Spleen (tissue), 11 donors: ENCODE measurements at regions not wholly inside any gene's neighbourhood (a gene's known extent, or its start where the extent isn't known, plus 50 kb on each side); places are given as distances from the start of the nearest gene placed in this dataset.

Experiments used
- DNase-seq: peaks from one replicate; pipeline ENCODE4 v3.0.0-alpha.2; 2020
- H3K27ac ChIP-seq, 8 donors: fragments of 200-600 bp; sonication (generic) in 7 of 8; 1 replicate in 4 of 8; 2 replicates in 4 of 8; pipeline versions ENCODE4 v1.5.0 to v1.8.0; 2016 to 2021; ENCODE audit warnings: inconsistent platforms in 4 of 8, mild to moderate bottlenecking in 4 of 8, moderate library complexity in 1 of 8
- H3K27me3 ChIP-seq, 7 donors: fragments of 200-600 bp; sonication (generic) in 6 of 7; replicated peaks in 1 of 7; 1 replicate in 4 of 7; 2 replicates in 3 of 7; pipeline versions ENCODE4 v1.5.0 to v1.8.0; 2016 to 2021; ENCODE audit warnings: inconsistent platforms in 3 of 7, mild to moderate bottlenecking in 1 of 7
- H3K36me3 ChIP-seq, 6 donors: fragments of 200-600 bp; sonication (generic) in 5 of 6; 1 replicate in 4 of 6; 2 replicates in 2 of 6; pipeline versions ENCODE4 v1.5.0 to v1.8.0; 2016 to 2021; ENCODE audit warnings: inconsistent platforms in 2 of 6
- H3K4me1 ChIP-seq, 6 donors: fragments of 200-600 bp; sonication (generic) in 5 of 6; 1 replicate in 3 of 6; 2 replicates in 3 of 6; pipeline versions ENCODE4 v1.5.0 to v1.8.0; 2016 to 2021; ENCODE audit warnings: inconsistent platforms in 3 of 6
- H3K4me3 ChIP-seq, 8 donors: fragments of 200-600 bp; sonication (generic) in 7 of 8; 1 replicate in 4 of 8; 2 replicates in 4 of 8; pipeline versions ENCODE4 v1.5.0 to v1.8.0; 2016 to 2021; ENCODE audit warnings: inconsistent platforms in 4 of 8, mild to moderate bottlenecking in 4 of 8, moderate library complexity in 2 of 8
- H3K9me3 ChIP-seq, 8 donors: fragments of 200-600 bp; sonication (generic) in 7 of 8; 1 replicate in 4 of 8; 2 replicates in 4 of 8; pipeline versions ENCODE4 v1.5.0 to v1.8.0; 2016 to 2021; ENCODE audit warnings: inconsistent platforms in 4 of 8
- CTCF ChIP-seq, 11 experiments: fragments of 200-600 bp in 7 of 11; fragments of 450-650 bp in 4 of 11; sonication (generic) in 4 of 11; IDR thresholded peaks in 8 of 11; conservative IDR thresholded peaks in 3 of 11; 1 replicate in 7 of 11; 2 replicates in 4 of 11; pipeline versions ENCODE4 v1.4.0 to v1.8.0; 2016 to 2021; ENCODE audit warnings: antibody characterized with exemption in 11 of 11, inconsistent platforms in 4 of 11, mild to moderate bottlenecking in 1 of 11
- POLR2A ChIP-seq, 3 donors: fragments of 450-650 bp; IDR thresholded peaks; one replicate each; pipeline ENCODE4 v1.5.1; 2017; ENCODE audit warnings: antibody characterized with exemption in 3 of 3, mild to moderate bottlenecking in 1 of 3
- POLR2AphosphoS5 ChIP-seq, 3 donors: sonication (generic); formaldehyde crosslinking; IDR thresholded peaks; one replicate each; pipeline ENCODE4 v1.5.1; 2017; ENCODE audit warnings: antibody characterized with exemption in 3 of 3
- WGBS, 5 donors: extraction: QIAGEN DNeasy Blood & Tissue Kit in 3 of 5; methylation state at CpG; one replicate each; pipeline versions ENCODE4 v1.1.5 to v1.1.7; 2013 to 2018; 5-methylcytosine and 5-hydroxymethylcytosine counted together
- intact Hi-C: fragments of 100-400 bp; cut with DNase I; formaldehyde crosslinking; loops from one replicate; pipeline ENCODE4 v1.15.0; 2023; ENCODE audit warnings: low total_unique reads
- donor health status: healthy with polysubstance abuse.
- donor health status: DM: no; HTN: no; CAD: no; lungs with moderate emphysema.
- donor health status: DM: no; HTN: no; CAD: no.
- donor health status: Bipolar disorder and iron deficiency.
- donor health status: healthy.
- donor health status: DM: no; HTN: no; CAD: no.
- donor health status: DM: yes; HTN: yes; CAD: no.

- TF ChIP-seq POLR2A (IDR thresholded peaks at IDR 0.05), result no peak
- no peak for TF ChIP-seq CTCF (IDR thresholded peaks at IDR 0.05 in 8 of 11, conservative IDR thresholded peaks at IDR 0.05 in 3 of 11)
- TF ChIP-seq POLR2AphosphoS5 (IDR thresholded peaks at IDR 0.05), result no peak
- intact Hi-C loops, result no loop called here
- Histone ChIP-seq H3K36me3 (no peaks in the 10 kb centered on the region), H3K4me3 (no peak overlapping the region), H3K27ac (no peak overlapping the region), H3K9me3 (peaks cover 0 to 4% (median 0%) of the 10 kb centered on the region in 8 donors), H3K27me3 (peaks cover 0 to 8% (median 0%) of the 10 kb centered on the region in 7 donors), H3K4me1 (no peaks in the 10 kb centered on the region)
- 80 to 84% (median 81%) methylated on average over 18 of the region's 18 CpGs for WGBS, 5 donors
- DNase-seq, result no peak
These were observed 287.4 kb downstream of the NPHP4 start for GRCh38 chr1:5704561-5705514.

GRCh38 chr1:5701642-5702041 is 290.6 kb downstream of the NPHP4 start:
- no peaks in the 10 kb centered on the region for H3K4me1 ChIP-seq
- peaks cover 0 to 14% (median 0%) of the 10 kb centered on the region in 7 donors for H3K27me3 ChIP-seq
- peaks cover 0 to 6% (median 0%) of the 10 kb centered on the region in 8 donors for H3K9me3 ChIP-seq
- H3K27ac ChIP-seq, result no peak overlapping the region
- WGBS, 5 donors, result 78 to 93% (median 86%) methylated on average over 4 of the region's 4 CpGs
- no peak for DNase-seq
- no peak overlapping the region for H3K4me3 ChIP-seq
- H3K36me3 ChIP-seq, result no peaks in the 10 kb centered on the region
- TF ChIP-seq POLR2A (IDR thresholded peaks at IDR 0.05) (no peak), POLR2AphosphoS5 (IDR thresholded peaks at IDR 0.05) (no peak), CTCF (IDR thresholded peaks at IDR 0.05 in 8 of 11, conservative IDR thresholded peaks at IDR 0.05 in 3 of 11) (no peak)
- intact Hi-C loops, result no loop called here

GRCh38 chr1:5693568-5693967 is 298.7 kb downstream of the NPHP4 start:
- TF ChIP-seq CTCF (IDR thresholded peaks at IDR 0.05 in 8 of 11, conservative IDR thresholded peaks at IDR 0.05 in 3 of 11) (no peak), POLR2A (IDR thresholded peaks at IDR 0.05) (no peak), POLR2AphosphoS5 (IDR thresholded peaks at IDR 0.05) (no peak)
- Histone ChIP-seq H3K27me3 (peaks cover 0 to 38% (median 0%) of the 10 kb centered on the region in 7 donors), H3K36me3 (no peaks in the 10 kb centered on the region), H3K4me3 (no peak overlapping the region), H3K27ac (no peak overlapping the region), H3K4me1 (no peaks in the 10 kb centered on the region), H3K9me3 (no peaks in the 10 kb centered on the region)
- DNase-seq, result no peak
- intact Hi-C loops, result no loop called here
- 74 to 86% (median 82%) methylated on average over 9 of the region's 9 CpGs for WGBS, 5 donors

- Histone ChIP-seq H3K4me1 (no peaks in the 10 kb centered on the region), H3K36me3 (no peaks in the 10 kb centered on the region), H3K9me3 (no peaks in the 10 kb centered on the region), H3K27me3 (peaks cover 0 to 33% (median 0%) of the 10 kb centered on the region in 7 donors), H3K4me3 (no peak overlapping the region), H3K27ac (no peak overlapping the region)
- intact Hi-C loops, result no loop called here
- 66 to 85% (median 77%) methylated on average over 6 of the region's 6 CpGs for WGBS, 5 donors
- TF ChIP-seq POLR2A (IDR thresholded peaks at IDR 0.05), result no peak
- TF ChIP-seq CTCF (IDR thresholded peaks at IDR 0.05 in 8 of 11, conservative IDR thresholded peaks at IDR 0.05 in 3 of 11), result no peak
- TF ChIP-seq POLR2AphosphoS5 (IDR thresholded peaks at IDR 0.05), result no peak
- DNase-seq, result no peak
These were observed 299.6 kb downstream of the NPHP4 start for GRCh38 chr1:5692664-5693063.
